Muscle layer of duodenum (tissue), 2 donors: ENCODE measurements at regions not wholly inside any gene's neighbourhood (a gene's known extent, or its start where the extent isn't known, plus 50 kb on each side); places are given as distances from the start of the nearest gene placed in this dataset.

Experiments
- H3K27ac ChIP-seq: one replicate; pipeline ENCODE4 v1.7.0; 2013; ENCODE audit warnings: mild to moderate bottlenecking, low read length
- H3K27me3 ChIP-seq: one replicate; pipeline ENCODE4 v1.7.0; 2013; ENCODE audit warnings: low read depth, mild to moderate bottlenecking, control low read depth, low read length
- H3K36me3 ChIP-seq, 2 donors: one replicate each; pipeline ENCODE4 v1.7.0; 2013; ENCODE audit warnings: low read length in 2 of 2, control low read depth in 1 of 2, mild to moderate bottlenecking in 1 of 2; ENCODE audit not compliant: insufficient read depth in 2 of 2, control insufficient read depth in 1 of 2
- H3K4me1 ChIP-seq, 2 donors: one replicate each; pipeline ENCODE4 v1.7.0; 2013; ENCODE audit warnings: low read length in 2 of 2, mild to moderate bottlenecking in 2 of 2, control low read depth in 1 of 2, moderate library complexity in 1 of 2; ENCODE audit not compliant: insufficient read depth in 2 of 2, control insufficient read depth in 1 of 2
- H3K4me3 ChIP-seq, 2 donors: one replicate each; pipeline ENCODE4 v1.7.0; 2013; ENCODE audit warnings: low read length in 2 of 2, low read depth in 1 of 2, mild to moderate bottlenecking in 1 of 2
- H3K9me3 ChIP-seq, 2 donors: one replicate each; pipeline ENCODE4 v1.7.0; 2013; ENCODE audit warnings: low read length in 2 of 2, control low read depth in 1 of 2, mild to moderate bottlenecking in 1 of 2; ENCODE audit not compliant: control insufficient read depth in 1 of 2
- donor health status: healthy.

GRCh38 chr2:106599540-106599939 lies 112.4 kb downstream of the CD8B2 start:
- H3K27ac ChIP-seq: no peak overlapping the region
- no peak overlapping the region for H3K4me3 ChIP-seq
- H3K9me3 ChIP-seq: no peaks in the 10 kb centered on the region
- H3K27me3 ChIP-seq: no peaks in the 10 kb centered on the region
- H3K36me3 ChIP-seq: no peaks in the 10 kb centered on the region
- H3K4me1 ChIP-seq: no peaks in the 10 kb centered on the region

GRCh38 chr2:106602042-106602441 lies 114.9 kb downstream of the CD8B2 start:
- H3K9me3 ChIP-seq: no peaks in the 10 kb centered on the region
- H3K27ac ChIP-seq: no peak overlapping the region
- H3K4me3 ChIP-seq: no peak overlapping the region
- no peaks in the 10 kb centered on the region for H3K4me1 ChIP-seq
- H3K36me3 ChIP-seq: no peaks in the 10 kb centered on the region
- H3K27me3 ChIP-seq: no peaks in the 10 kb centered on the region

GRCh38 chr2:106606652-106607051 lies 119.5 kb downstream of the CD8B2 start:
- Histone ChIP-seq H3K9me3 (no peaks in the 10 kb centered on the region), H3K27me3 (no peaks in the 10 kb centered on the region), H3K4me3 (no peak overlapping the region), H3K27ac (no peak overlapping the region), H3K4me1 (no peaks in the 10 kb centered on the region), H3K36me3 (no peaks in the 10 kb centered on the region)

GRCh38 chr2:106607371-106607770 lies 120.2 kb downstream of the CD8B2 start:
- no peaks in the 10 kb centered on the region for H3K9me3 ChIP-seq
- no peak overlapping the region for H3K27ac ChIP-seq
- no peaks in the 10 kb centered on the region for H3K36me3 ChIP-seq
- H3K27me3 ChIP-seq: no peaks in the 10 kb centered on the region
- no peaks in the 10 kb centered on the region for H3K4me1 ChIP-seq
- no peak overlapping the region for H3K4me3 ChIP-seq

GRCh38 chr2:106609780-106610179 lies 122.6 kb downstream of the CD8B2 start:
- no peaks in the 10 kb centered on the region for H3K36me3 ChIP-seq
- H3K27me3 ChIP-seq: no peaks in the 10 kb centered on the region
- H3K4me3 ChIP-seq: no peak overlapping the region
- peaks cover 0 to 7% of the 10 kb centered on the region in 2 donors for H3K9me3 ChIP-seq
- no peak overlapping the region for H3K27ac ChIP-seq
- no peaks in the 10 kb centered on the region for H3K4me1 ChIP-seq

- H3K27me3 ChIP-seq: no peaks in the 10 kb centered on the region
- no peaks in the 10 kb centered on the region for H3K36me3 ChIP-seq
- no peak overlapping the region for H3K4me3 ChIP-seq
- no peak overlapping the region for H3K27ac ChIP-seq
- no peaks in the 10 kb centered on the region for H3K4me1 ChIP-seq
- H3K9me3 ChIP-seq: peaks cover 0 to 7% of the 10 kb centered on the region in 2 donors
These were observed 127.5 kb downstream of the CD8B2 start for GRCh38 chr2:106614511-106615291.

GRCh38 chr2:106618614-106619013 lies 131.4 kb downstream of the CD8B2 start:
- no peaks in the 10 kb centered on the region for H3K4me1 ChIP-seq
- H3K27me3 ChIP-seq: no peaks in the 10 kb centered on the region
- no peak overlapping the region for H3K27ac ChIP-seq
- no peaks in the 10 kb centered on the region for H3K9me3 ChIP-seq
- no peaks in the 10 kb centered on the region for H3K36me3 ChIP-seq
- H3K4me3 ChIP-seq: no peak overlapping the region

GRCh38 chr2:106623456-106623855 lies 136.3 kb downstream of the CD8B2 start:
- peaks cover 0 to 3% of the 10 kb centered on the region in 2 donors for H3K9me3 ChIP-seq
- no peaks in the 10 kb centered on the region for H3K36me3 ChIP-seq
- no peak overlapping the region for H3K4me3 ChIP-seq
- H3K4me1 ChIP-seq: no peaks in the 10 kb centered on the region
- no peak overlapping the region for H3K27ac ChIP-seq
- no peaks in the 10 kb centered on the region for H3K27me3 ChIP-seq

- Histone ChIP-seq H3K27me3 (no peaks in the 10 kb centered on the region), H3K36me3 (no peaks in the 10 kb centered on the region), H3K27ac (no peak overlapping the region), H3K4me3 (no peak overlapping the region), H3K4me1 (no peaks in the 10 kb centered on the region), H3K9me3 (peaks cover 0 to 7% of the 10 kb centered on the region in 2 donors)
These were observed 137.7 kb downstream of the CD8B2 start for GRCh38 chr2:106624787-106625380.

GRCh38 chr2:106628377-106628776 lies 141.2 kb downstream of the CD8B2 start:
- Histone ChIP-seq H3K4me3 (no peak overlapping the region), H3K27ac (no peak overlapping the region), H3K4me1 (no peaks in the 10 kb centered on the region), H3K9me3 (peaks cover 0 to 12% of the 10 kb centered on the region in 2 donors), H3K36me3 (no peaks in the 10 kb centered on the region), H3K27me3 (no peaks in the 10 kb centered on the region)

GRCh38 chr2:106629981-106630380 lies 142.8 kb downstream of the CD8B2 start:
- no peaks in the 10 kb centered on the region for H3K27me3 ChIP-seq
- H3K27ac ChIP-seq: no peak overlapping the region
- H3K4me3 ChIP-seq: no peak overlapping the region
- H3K4me1 ChIP-seq: no peaks in the 10 kb centered on the region
- no peaks in the 10 kb centered on the region for H3K36me3 ChIP-seq
- peaks cover 0 to 12% of the 10 kb centered on the region in 2 donors for H3K9me3 ChIP-seq
